HCT116 (cell line): ENCODE measurements at regions not wholly inside any gene's neighbourhood (a gene's known extent, or its start where the extent isn't known, plus 50 kb on each side); places are given as distances from the start of the nearest gene placed in this dataset.
"Not testable (repeated sequence)": the region's sequence is repeated elsewhere in the genome, so short reads cannot be mapped to it uniquely, and the experiment has no call there.

Source experiments
- CEBPB ChIP-seq: IDR thresholded peaks from 2 replicates; pipeline ENCODE4 v1.6.1; 2012; ENCODE audit warnings: low read depth
- EGR1 ChIP-seq: IDR thresholded peaks from 2 replicates; pipeline ENCODE4 v1.6.1; 2012; ENCODE audit warnings: low read depth
- EZH2 ChIP-seq: fragments of 200-600 bp; sonication (generic); IDR thresholded peaks from 2 replicates; pipeline ENCODE4 v1.6.1; 2017; ENCODE audit warnings: antibody characterized with exemption, mixed run types
- EZH2phosphoT487 ChIP-seq: fragments of 200-600 bp; IDR thresholded peaks from 2 replicates; pipeline ENCODE4 v1.6.1; 2018; ENCODE audit warnings: antibody characterized with exemption, borderline replicate concordance
- POLR2A ChIP-seq: IDR thresholded peaks from 2 replicates; pipeline ENCODE4 v1.7.0; 2011; ENCODE audit warnings: borderline replicate concordance; ENCODE audit not compliant: insufficient read depth, insufficient read length; ENCODE audit errors: extremely low read depth
- RAD21 ChIP-seq: IDR thresholded peaks from 2 replicates; pipeline ENCODE4 v1.6.1; 2012; ENCODE audit warnings: low read depth, mild to moderate bottlenecking
- SIN3A ChIP-seq: IDR thresholded peaks from 2 replicates; pipeline ENCODE4 v1.6.1; 2012; ENCODE audit warnings: low read depth
- SP1 ChIP-seq: IDR thresholded peaks from 2 replicates; pipeline ENCODE4 v1.6.1; 2012; ENCODE audit warnings: low read depth
- SRF ChIP-seq: IDR thresholded peaks from 2 replicates; pipeline ENCODE4 v1.6.1; 2012; ENCODE audit warnings: low read depth
- TF ChIP-seq, protein P1 (sequence below): IDR thresholded peaks from 2 replicates; pipeline ENCODE4 v1.6.1; 2011; ENCODE audit warnings: mild to moderate bottlenecking, low read length, moderate library complexity; ENCODE audit not compliant: insufficient replicate concordance; ENCODE audit errors: extremely low read depth
- TF ChIP-seq, protein P2 (sequence below): IDR thresholded peaks from 2 replicates; pipeline ENCODE4 v1.6.1; 2012
- TF ChIP-seq, protein P3 (sequence below), 3 experiments: fragments of 200-600 bp in 1 of 3; sonication (generic) in 1 of 3; IDR thresholded peaks in 2 of 3; conservative IDR thresholded peaks in 1 of 3; 2 replicates each; pipeline ENCODE4 v1.5.1; 2012 to 2017; ENCODE audit warnings: low read depth in 2 of 3, low read length in 2 of 3, antibody characterized with exemption in 1 of 3, borderline replicate concordance in 1 of 3, control low read depth in 1 of 3, mild to moderate bottlenecking in 1 of 3, mixed read lengths in 1 of 3, mixed run types in 1 of 3, moderate library complexity in 1 of 3; ENCODE audit not compliant: insufficient read depth in 1 of 3
- TF ChIP-seq, protein P4 (sequence below): IDR thresholded peaks from 2 replicates; pipeline ENCODE4 v1.6.1; 2012

GRCh38 chr13:50185769-50186763 lies 170.8 kb downstream of the KCNRG start:
- TF ChIP-seq SIN3A, SRF, SP1, POLR2A, EGR1, EZH2phosphoT487, RAD21, EZH2, CEBPB: not testable (repeated sequence)
- TF ChIP-seq, protein P1, sequence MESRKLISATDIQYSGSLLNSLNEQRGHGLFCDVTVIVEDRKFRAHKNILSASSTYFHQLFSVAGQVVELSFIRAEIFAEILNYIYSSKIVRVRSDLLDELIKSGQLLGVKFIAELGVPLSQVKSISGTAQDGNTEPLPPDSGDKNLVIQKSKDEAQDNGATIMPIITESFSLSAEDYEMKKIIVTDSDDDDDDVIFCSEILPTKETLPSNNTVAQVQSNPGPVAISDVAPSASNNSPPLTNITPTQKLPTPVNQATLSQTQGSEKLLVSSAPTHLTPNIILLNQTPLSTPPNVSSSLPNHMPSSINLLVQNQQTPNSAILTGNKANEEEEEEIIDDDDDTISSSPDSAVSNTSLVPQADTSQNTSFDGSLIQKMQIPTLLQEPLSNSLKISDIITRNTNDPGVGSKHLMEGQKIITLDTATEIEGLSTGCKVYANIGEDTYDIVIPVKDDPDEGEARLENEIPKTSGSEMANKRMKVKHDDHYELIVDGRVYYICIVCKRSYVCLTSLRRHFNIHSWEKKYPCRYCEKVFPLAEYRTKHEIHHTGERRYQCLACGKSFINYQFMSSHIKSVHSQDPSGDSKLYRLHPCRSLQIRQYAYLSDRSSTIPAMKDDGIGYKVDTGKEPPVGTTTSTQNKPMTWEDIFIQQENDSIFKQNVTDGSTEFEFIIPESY: not testable (repeated sequence)
- TF ChIP-seq, protein P2, sequence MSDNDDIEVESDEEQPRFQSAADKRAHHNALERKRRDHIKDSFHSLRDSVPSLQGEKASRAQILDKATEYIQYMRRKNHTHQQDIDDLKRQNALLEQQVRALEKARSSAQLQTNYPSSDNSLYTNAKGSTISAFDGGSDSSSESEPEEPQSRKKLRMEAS: peak; percentile 28; the same call in 1 of the 2 replicates
- TF ChIP-seq, protein P3, sequence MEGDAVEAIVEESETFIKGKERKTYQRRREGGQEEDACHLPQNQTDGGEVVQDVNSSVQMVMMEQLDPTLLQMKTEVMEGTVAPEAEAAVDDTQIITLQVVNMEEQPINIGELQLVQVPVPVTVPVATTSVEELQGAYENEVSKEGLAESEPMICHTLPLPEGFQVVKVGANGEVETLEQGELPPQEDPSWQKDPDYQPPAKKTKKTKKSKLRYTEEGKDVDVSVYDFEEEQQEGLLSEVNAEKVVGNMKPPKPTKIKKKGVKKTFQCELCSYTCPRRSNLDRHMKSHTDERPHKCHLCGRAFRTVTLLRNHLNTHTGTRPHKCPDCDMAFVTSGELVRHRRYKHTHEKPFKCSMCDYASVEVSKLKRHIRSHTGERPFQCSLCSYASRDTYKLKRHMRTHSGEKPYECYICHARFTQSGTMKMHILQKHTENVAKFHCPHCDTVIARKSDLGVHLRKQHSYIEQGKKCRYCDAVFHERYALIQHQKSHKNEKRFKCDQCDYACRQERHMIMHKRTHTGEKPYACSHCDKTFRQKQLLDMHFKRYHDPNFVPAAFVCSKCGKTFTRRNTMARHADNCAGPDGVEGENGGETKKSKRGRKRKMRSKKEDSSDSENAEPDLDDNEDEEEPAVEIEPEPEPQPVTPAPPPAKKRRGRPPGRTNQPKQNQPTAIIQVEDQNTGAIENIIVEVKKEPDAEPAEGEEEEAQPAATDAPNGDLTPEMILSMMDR (IDR thresholded peaks at IDR 0.05 in 2 of 3, conservative IDR thresholded peaks at IDR 0.05 in 1 of 3; ENCODE audit: borderline replicate concordance in 1 of 3, insufficient read depth in 1 of 3, low read depth in 2 of 3, low read length in 2 of 3): not testable (repeated sequence)
- TF ChIP-seq, protein P4, sequence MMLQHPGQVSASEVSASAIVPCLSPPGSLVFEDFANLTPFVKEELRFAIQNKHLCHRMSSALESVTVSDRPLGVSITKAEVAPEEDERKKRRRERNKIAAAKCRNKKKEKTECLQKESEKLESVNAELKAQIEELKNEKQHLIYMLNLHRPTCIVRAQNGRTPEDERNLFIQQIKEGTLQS: not testable (repeated sequence)
